Keratinocyte (primary cell): ENCODE measurements at regions not wholly inside any gene's neighbourhood (a gene's known extent, or its start where the extent isn't known, plus 50 kb on each side); places are given as distances from the start of the nearest gene placed in this dataset.

Experiments
- DNase-seq: peaks from one replicate; pipeline ENCODE4 v3.0.0-alpha.2; 2011; ENCODE audit warnings: low read depth, missing footprints, low spot score
- FAIRE-seq: peaks from 2 replicates; lab custom pipeline; 2011; peaks lifted over from hg19 to GRCh38; lab: Jason Lieb, UNC
- H2AFZ ChIP-seq: 2 replicates; pipeline ENCODE4 v1.6.0; 2012; ENCODE audit warnings: low read length, control low read depth, inconsistent platforms; ENCODE audit not compliant: control insufficient read depth
- H3K27ac ChIP-seq: 2 replicates; pipeline ENCODE4 v1.5.1; 2011; ENCODE audit warnings: low read length; ENCODE audit not compliant: control insufficient read depth, insufficient read depth
- H3K27me3 ChIP-seq: 3 replicates; pipeline ENCODE4 v1.6.0; 2011; ENCODE audit warnings: low read length; ENCODE audit not compliant: control insufficient read depth, insufficient read depth; ENCODE audit errors: extremely low read depth
- H3K36me3 ChIP-seq, 2 experiments: 2 replicates in 1 of 2; 3 replicates in 1 of 2; pipeline ENCODE4 v1.5.1; 2011; ENCODE audit warnings: low read length in 2 of 2, mild to moderate bottlenecking in 1 of 2; ENCODE audit not compliant: control insufficient read depth in 2 of 2, insufficient read depth in 2 of 2; ENCODE audit errors: extremely low read depth in 1 of 2
- H3K4me1 ChIP-seq: 3 replicates; pipeline ENCODE4 v1.5.1; 2011; ENCODE audit warnings: low read length; ENCODE audit not compliant: control insufficient read depth, insufficient read depth; ENCODE audit errors: extremely low read depth
- H3K4me2 ChIP-seq: 3 replicates; pipeline ENCODE4 v1.6.0; 2011; ENCODE audit warnings: low read depth, low read length; ENCODE audit not compliant: control insufficient read depth, insufficient read depth; ENCODE audit errors: extremely low read depth
- H3K4me3 ChIP-seq, 3 experiments: fragments of 200-600 bp in 1 of 3; sonication (generic) in 1 of 3; 2 replicates in 2 of 3; 3 replicates in 1 of 3; pipeline ENCODE4 v1.5.1; 2011 to 2016; ENCODE audit warnings: low read length in 3 of 3, mild to moderate bottlenecking in 3 of 3, control low read depth in 2 of 3, inconsistent platforms in 1 of 3, low read depth in 1 of 3, mixed read lengths in 1 of 3, mixed run types in 1 of 3, moderate library complexity in 1 of 3; ENCODE audit not compliant: control insufficient read depth in 2 of 3, insufficient read depth in 2 of 3; ENCODE audit errors: extremely low read depth in 1 of 3
- H3K79me2 ChIP-seq: 2 replicates; pipeline ENCODE4 v1.6.0; 2012; ENCODE audit warnings: low read length; ENCODE audit not compliant: control insufficient read depth, insufficient read depth
- H3K9ac ChIP-seq: 3 replicates; pipeline ENCODE4 v1.6.0; 2011; ENCODE audit warnings: low read length; ENCODE audit not compliant: control insufficient read depth, insufficient read depth; ENCODE audit errors: extremely low read depth
- H3K9me1 ChIP-seq: 3 replicates; pipeline ENCODE4 v1.6.0; 2011; ENCODE audit warnings: low read length; ENCODE audit not compliant: control insufficient read depth, insufficient read depth; ENCODE audit errors: extremely low read depth
- H3K9me3 ChIP-seq: 2 replicates; pipeline ENCODE4 v1.5.1; 2012; ENCODE audit warnings: low read depth, low read length; ENCODE audit not compliant: control insufficient read depth
- H4K20me1 ChIP-seq: 3 replicates; pipeline ENCODE4 v1.6.0; 2011; ENCODE audit warnings: low read length; ENCODE audit not compliant: control insufficient read depth, insufficient read depth; ENCODE audit errors: extremely low read depth
- CTCF ChIP-seq, 3 experiments: IDR thresholded peaks in 1 of 3; conservative IDR thresholded peaks in 1 of 3; optimal IDR thresholded peaks in 1 of 3; 2 replicates in 2 of 3; 3 replicates in 1 of 3; pipeline versions ENCODE3 to v1.5.1; 2011; ENCODE audit warnings: low read length in 3 of 3, mild to moderate bottlenecking in 3 of 3, moderate library complexity in 2 of 3, control low read depth in 1 of 3, inconsistent platforms in 1 of 3; ENCODE audit not compliant: insufficient read depth in 2 of 3; ENCODE audit errors: extremely low read depth in 1 of 3
- EZH2 ChIP-seq: IDR thresholded peaks from one replicate; pipeline ENCODE4 v1.6.1; 2012; ENCODE audit warnings: inconsistent platforms, mild to moderate bottlenecking, low read length, moderate library complexity
- dilution Hi-C: fragments of 300-500 bp; cut with MboI; formaldehyde crosslinking; loops from one replicate; pipeline ENCODE4 v1.7.0; 2020; ENCODE audit warnings: low sequenced_read_pairs; ENCODE audit not compliant: extremely low pct_ligation_motif_present

- Histone ChIP-seq H4K20me1 (no peaks in the 10 kb centered on the region), H3K4me3 (peak overlapping the region in 2 of 3 experiments; percentile 32 to 41), H2AFZ (peak overlapping the region; percentile 62), H3K27me3 (no peaks in the 10 kb centered on the region), H3K9me3 (no peaks in the 10 kb centered on the region), H3K27ac (no peak overlapping the region), H3K9ac (no peak overlapping the region), H3K79me2 (no peaks in the 10 kb centered on the region), H3K4me2 (peak overlapping the region; percentile 63), H3K9me1 (no peaks in the 10 kb centered on the region), H3K4me1 (peaks cover 24% of the 10 kb centered on the region), H3K36me3 (no peaks in the 10 kb centered on the region)
- dilution Hi-C loops: no loop called here
- DNase-seq (no peak), FAIRE-seq (no peak)
- TF ChIP-seq EZH2 (no peak), CTCF (optimal IDR thresholded peaks at IDR 0.05 in 1 of 3, IDR thresholded peaks at IDR 0.05 in 1 of 3, conservative IDR thresholded peaks at IDR 0.05 in 1 of 3; ENCODE audit: extremely low read depth in 1 of 3, insufficient read depth in 2 of 3, low read length in 3 of 3) (no peak)
Observed at GRCh38 chr4:124945422-124945821, 232.9 kb upstream of the ANKRD50 start.

- no peak overlapping the region for H3K4me2 ChIP-seq
- H3K9me1 ChIP-seq: no peaks in the 10 kb centered on the region
- no peaks in the 10 kb centered on the region for H3K9me3 ChIP-seq
- H4K20me1 ChIP-seq: no peaks in the 10 kb centered on the region
- peak overlapping the region; percentile 70 for H3K27ac ChIP-seq
- no peak for FAIRE-seq
- H3K4me1 ChIP-seq: peaks cover 33% of the 10 kb centered on the region
- H3K4me3 ChIP-seq: no peak overlapping the region
- H3K36me3 ChIP-seq: no peaks in the 10 kb centered on the region
- H3K27me3 ChIP-seq: no peaks in the 10 kb centered on the region
- H3K79me2 ChIP-seq: no peaks in the 10 kb centered on the region
- DNase-seq: no peak
- peak in 1 of 3 experiments; percentile 22 for TF ChIP-seq CTCF (optimal IDR thresholded peaks at IDR 0.05 in 1 of 3, IDR thresholded peaks at IDR 0.05 in 1 of 3, conservative IDR thresholded peaks at IDR 0.05 in 1 of 3; ENCODE audit: extremely low read depth in 1 of 3, insufficient read depth in 2 of 3, low read length in 3 of 3)
- TF ChIP-seq EZH2: no peak
- dilution Hi-C loops: no loop called here
- peak overlapping the region; percentile 37 for H2AFZ ChIP-seq
- H3K9ac ChIP-seq: no peak overlapping the region
Observed at GRCh38 chr4:124943938-124944337, 231.4 kb upstream of the ANKRD50 start.
